ENCODE measurements at regions not wholly inside any gene's neighbourhood (a gene's known extent, or its start where the extent isn't known, plus 50 kb on each side); places are given as distances from the start of the nearest gene placed in this dataset.
"Not testable (repeated sequence)": the region's sequence is repeated elsewhere in the genome, so short reads cannot be mapped to it uniquely, and the experiment has no call there.

GRCh38 chr5:116881921-116882531 lies 307.4 kb upstream of the SEMA6A start:
- in situ Hi-C loops (cut with HindIII; ENCODE audit: low pct_unique_long_range_greater_than_20kb, low sequenced_read_pairs), result no loop called here
- DNase-seq (ENCODE audit: low read depth), result no peak

- no peak for DNase-seq (ENCODE audit: low read depth)
- in situ Hi-C loops (cut with HindIII; ENCODE audit: low pct_unique_long_range_greater_than_20kb, low sequenced_read_pairs), result no loop called here
Measured at GRCh38 chr5:116880601-116881000, 306.0 kb upstream of the SEMA6A start.

GRCh38 chr5:116880150-116880549 lies 305.5 kb upstream of the SEMA6A start:
- DNase-seq (ENCODE audit: low read depth), result no peak
- in situ Hi-C loops (cut with HindIII; ENCODE audit: low pct_unique_long_range_greater_than_20kb, low sequenced_read_pairs), result no loop called here

- DNase-seq (ENCODE audit: low read depth), result no peak
- in situ Hi-C loops (cut with HindIII; ENCODE audit: low pct_unique_long_range_greater_than_20kb, low sequenced_read_pairs), result no loop called here
Measured at GRCh38 chr5:116876240-116876840, 301.7 kb upstream of the SEMA6A start.

- no peak for DNase-seq (ENCODE audit: low read depth)
- in situ Hi-C loops (cut with HindIII; ENCODE audit: low pct_unique_long_range_greater_than_20kb, low sequenced_read_pairs), result no loop called here
Measured at GRCh38 chr5:116872986-116873385, 298.4 kb upstream of the SEMA6A start.

- in situ Hi-C loops (cut with HindIII; ENCODE audit: low pct_unique_long_range_greater_than_20kb, low sequenced_read_pairs), result no loop called here
Measured at GRCh38 chr5:116872486-116872885, 297.9 kb upstream of the SEMA6A start.

GRCh38 chr5:116867825-116868224 lies 293.2 kb upstream of the SEMA6A start:
- DNase-seq (ENCODE audit: low read depth); in situ Hi-C loops (cut with HindIII; ENCODE audit: low pct_unique_long_range_greater_than_20kb, low sequenced_read_pairs): not testable (repeated sequence)

More at GRCh38 chr5:116872486-116872885, 297.9 kb upstream of the SEMA6A start:
- DNase-seq (ENCODE audit: low read depth), result no peak

GRCh38 chr5:116865651-116866050 lies 291.0 kb upstream of the SEMA6A start:
- in situ Hi-C loops (cut with HindIII; ENCODE audit: low pct_unique_long_range_greater_than_20kb, low sequenced_read_pairs), result no loop called here
- DNase-seq (ENCODE audit: low read depth), result no peak

GRCh38 chr5:116864838-116865190 lies 290.2 kb upstream of the SEMA6A start:
- in situ Hi-C loops (cut with HindIII; ENCODE audit: low pct_unique_long_range_greater_than_20kb, low sequenced_read_pairs), result no loop called here
- no peak for DNase-seq (ENCODE audit: low read depth)

- in situ Hi-C loops (cut with HindIII; ENCODE audit: low pct_unique_long_range_greater_than_20kb, low sequenced_read_pairs), result no loop called here
- no peak for DNase-seq (ENCODE audit: low read depth)
Measured at GRCh38 chr5:116864157-116864837, 289.7 kb upstream of the SEMA6A start.

GRCh38 chr5:116862632-116863455 lies 288.2 kb upstream of the SEMA6A start:
- in situ Hi-C loops (cut with HindIII; ENCODE audit: low pct_unique_long_range_greater_than_20kb, low sequenced_read_pairs), result no loop called here
- DNase-seq (ENCODE audit: low read depth), result no peak

GRCh38 chr5:116861666-116862065 lies 287.0 kb upstream of the SEMA6A start:
- in situ Hi-C loops (cut with HindIII; ENCODE audit: low pct_unique_long_range_greater_than_20kb, low sequenced_read_pairs), result no loop called here
- no peak for DNase-seq (ENCODE audit: low read depth)

- no peak for DNase-seq (ENCODE audit: low read depth)
- in situ Hi-C loops (cut with HindIII; ENCODE audit: low pct_unique_long_range_greater_than_20kb, low sequenced_read_pairs), result no loop called here
Measured at GRCh38 chr5:116861097-116861496, 286.5 kb upstream of the SEMA6A start.

- DNase-seq (ENCODE audit: low read depth), result no peak
- in situ Hi-C loops (cut with HindIII; ENCODE audit: low pct_unique_long_range_greater_than_20kb, low sequenced_read_pairs), result no loop called here
Measured at GRCh38 chr5:116859666-116860320, 285.2 kb upstream of the SEMA6A start.

- in situ Hi-C loops (cut with HindIII; ENCODE audit: low pct_unique_long_range_greater_than_20kb, low sequenced_read_pairs), result no loop called here
Measured at GRCh38 chr5:116858705-116859333, 284.2 kb upstream of the SEMA6A start.

GRCh38 chr5:116858020-116858419 lies 283.4 kb upstream of the SEMA6A start:
- DNase-seq (ENCODE audit: low read depth); in situ Hi-C loops (cut with HindIII; ENCODE audit: low pct_unique_long_range_greater_than_20kb, low sequenced_read_pairs): not testable (repeated sequence)

More at GRCh38 chr5:116858705-116859333, 284.2 kb upstream of the SEMA6A start:
- DNase-seq (ENCODE audit: low read depth), result no peak

GRCh38 chr5:116856271-116856670 lies 281.6 kb upstream of the SEMA6A start:
- in situ Hi-C loops (cut with HindIII; ENCODE audit: low pct_unique_long_range_greater_than_20kb, low sequenced_read_pairs), result no loop called here
- no peak for DNase-seq (ENCODE audit: low read depth)

- in situ Hi-C loops (cut with HindIII; ENCODE audit: low pct_unique_long_range_greater_than_20kb, low sequenced_read_pairs), result no loop called here
- DNase-seq (ENCODE audit: low read depth), result no peak
Measured at GRCh38 chr5:116853992-116854391, 279.4 kb upstream of the SEMA6A start.

Measured in Caki2 (cell line).